H1 (cell line): ENCODE measurements at regions not wholly inside any gene's neighbourhood (a gene's known extent, or its start where the extent isn't known, plus 50 kb on each side); places are given as distances from the start of the nearest gene placed in this dataset.

Experiments
- CTCF ChIA-PET: fragments of 300-600 bp; sonication (Branson Sonifier 250); formaldehyde crosslinking; loops from one replicate; lab custom pipeline; 2021; ENCODE audit not compliant: partially characterized antibody; lab: Charles Lee
- POLR2A ChIA-PET: fragments of 300-600 bp; sonication (Branson Sonifier 250); formaldehyde crosslinking; loops from one replicate; lab custom pipeline; 2021; ENCODE audit warnings: inconsistent platforms; ENCODE audit not compliant: partially characterized antibody; lab: Charles Lee
- DNase-seq, 2 experiments: peaks; one replicate each; pipeline versions ENCODE4 v3.0.0 to v3.0.0-alpha.2; 2010 to 2022; ENCODE audit warnings: low spot score in 2 of 2, low read depth in 1 of 2, mixed read lengths in 1 of 2
- FAIRE-seq: peaks from 2 replicates; lab custom pipeline; 2011; peaks lifted over from hg19 to GRCh38; lab: Jason Lieb, UNC
- H2AFZ ChIP-seq: 2 replicates; pipeline ENCODE4 v1.8.1; 2012; ENCODE audit warnings: low read length, inconsistent platforms
- H2AK5ac ChIP-seq: 2 replicates; pipeline ENCODE4 v1.6.1; 2013; ENCODE audit warnings: low read depth, low read length
- H2BK120ac ChIP-seq: replicated peaks from 2 replicates; pipeline ENCODE3; 2013; ENCODE audit warnings: low read depth, low read length, inconsistent platforms
- H2BK12ac ChIP-seq: 2 replicates; pipeline ENCODE4 v1.6.1; 2013; ENCODE audit warnings: low read depth, low read length
- H2BK15ac ChIP-seq: 2 replicates; pipeline ENCODE4 v1.6.1; 2013; ENCODE audit warnings: low read length
- H2BK20ac ChIP-seq: 2 replicates; pipeline ENCODE4 v1.6.1; 2013; ENCODE audit warnings: low read length
- H2BK5ac ChIP-seq: 2 replicates; pipeline ENCODE4 v1.6.1; 2013; ENCODE audit warnings: low read depth, low read length
- H3K14ac ChIP-seq: 2 replicates; pipeline ENCODE4 v1.6.1; 2013; ENCODE audit warnings: inconsistent platforms; ENCODE audit not compliant: insufficient read length
- H3K18ac ChIP-seq: 2 replicates; pipeline ENCODE4 v1.6.1; 2013; ENCODE audit warnings: low read length; ENCODE audit errors: extremely low read depth
- H3K23ac ChIP-seq: 2 replicates; pipeline ENCODE4 v1.6.1; 2013; ENCODE audit warnings: inconsistent platforms; ENCODE audit not compliant: insufficient read length
- H3K23me2 ChIP-seq: 2 replicates; pipeline ENCODE4 v1.6.1; 2013; ENCODE audit warnings: low read depth, low read length
- H3K27ac ChIP-seq: 2 replicates; pipeline ENCODE4 v1.6.1; 2011; ENCODE audit warnings: low read depth, low read length, inconsistent platforms
- H3K27me3 ChIP-seq, 4 experiments: replicated peaks in 1 of 4; 1 replicate in 1 of 4; 2 replicates in 3 of 4; pipeline versions ENCODE4 v1.6.1 to v1.8.1; 2011 to 2013; ENCODE audit warnings: low read length in 3 of 4, mild to moderate bottlenecking in 3 of 4, inconsistent platforms in 2 of 4, mixed read lengths in 2 of 4, moderate library complexity in 1 of 4; ENCODE audit not compliant: control insufficient read depth in 3 of 4, insufficient read depth in 3 of 4; ENCODE audit errors: extremely low read depth in 1 of 4
- H3K36me3 ChIP-seq, 4 experiments: 2 replicates each; pipeline versions ENCODE4 v1.6.1 to v1.8.1; 2011 to 2013; ENCODE audit warnings: mild to moderate bottlenecking in 4 of 4, low read length in 3 of 4, moderate library complexity in 2 of 4, control low read depth in 1 of 4, inconsistent platforms in 1 of 4; ENCODE audit not compliant: insufficient read depth in 4 of 4, control insufficient read depth in 2 of 4
- H3K4ac ChIP-seq: replicated peaks from 2 replicates; pipeline ENCODE3; 2013; ENCODE audit warnings: low read length, low read depth, mixed read lengths, inconsistent platforms; ENCODE audit not compliant: insufficient read length
- H3K4me1 ChIP-seq, 4 experiments: replicated peaks in 1 of 4; 1 replicate in 1 of 4; 2 replicates in 3 of 4; pipeline versions ENCODE4 v1.6.1 to v1.8.1; 2011 to 2013; ENCODE audit warnings: low read length in 3 of 4, inconsistent platforms in 2 of 4, mixed read lengths in 1 of 4; ENCODE audit not compliant: insufficient read depth in 4 of 4, control insufficient read depth in 3 of 4
- H3K4me2 ChIP-seq, 2 experiments: 2 replicates each; pipeline versions ENCODE4 v1.6.1 to v1.8.1; 2011 to 2013; ENCODE audit warnings: low read depth in 2 of 2, low read length in 2 of 2, control low read depth in 1 of 2, inconsistent platforms in 1 of 2, mild to moderate bottlenecking in 1 of 2; ENCODE audit not compliant: insufficient read depth in 1 of 2
- H3K4me3 ChIP-seq, 4 experiments: fragments of 200-600, 300-600 bp in 1 of 4; sonication (generic), shearing (Covaris generic), sonication (Bioruptor Twin) in 1 of 4; 2 replicates each; pipeline versions ENCODE4 v1.5.1 to v1.8.1; 2011 to 2016; ENCODE audit warnings: low read length in 4 of 4, low read depth in 3 of 4, control low read depth in 2 of 4, inconsistent platforms in 2 of 4, mild to moderate bottlenecking in 2 of 4, mixed read lengths in 1 of 4, moderate library complexity in 1 of 4; ENCODE audit not compliant: insufficient read depth in 2 of 4; ENCODE audit errors: extremely low read depth in 1 of 4
- H3K56ac ChIP-seq: replicated peaks from 2 replicates; pipeline ENCODE3; 2013; ENCODE audit warnings: low read depth, mild to moderate bottlenecking, mixed read lengths, low read length, inconsistent platforms; ENCODE audit not compliant: insufficient read length
- H3K79me1 ChIP-seq: 2 replicates; pipeline ENCODE4 v1.6.1; 2013; ENCODE audit warnings: low read depth, low read length, control low read depth
- H3K79me2 ChIP-seq, 2 experiments: 2 replicates each; pipeline versions ENCODE4 v1.6.1 to v1.8.1; 2012 to 2013; ENCODE audit warnings: low read length in 2 of 2, mild to moderate bottlenecking in 2 of 2, inconsistent platforms in 1 of 2; ENCODE audit not compliant: insufficient read depth in 2 of 2, control insufficient read depth in 1 of 2
- H3K9ac ChIP-seq, 4 experiments: replicated peaks in 1 of 4; 1 replicate in 1 of 4; 2 replicates in 3 of 4; pipeline versions ENCODE4 v1.6.1 to v1.8.1; 2011 to 2013; ENCODE audit warnings: low read depth in 3 of 4, low read length in 3 of 4, control low read depth in 2 of 4, mild to moderate bottlenecking in 2 of 4, moderate library complexity in 2 of 4, inconsistent platforms in 1 of 4; ENCODE audit errors: extremely low read depth in 1 of 4
- H3K9me3 ChIP-seq, 2 experiments: 2 replicates each; pipeline versions ENCODE4 v1.6.1 to v1.8.1; 2012 to 2013; ENCODE audit warnings: mild to moderate bottlenecking in 2 of 2, moderate library complexity in 2 of 2, control low read depth in 1 of 2, inconsistent platforms in 1 of 2, low read depth in 1 of 2, low read length in 1 of 2, mixed read lengths in 1 of 2; ENCODE audit not compliant: insufficient read depth in 2 of 2
- H4K20me1 ChIP-seq, 2 experiments: replicated peaks in 1 of 2; 2 replicates each; pipeline versions ENCODE3 to v1.8.1; 2011 to 2013; ENCODE audit warnings: inconsistent platforms in 2 of 2, low read length in 2 of 2, mild to moderate bottlenecking in 1 of 2; ENCODE audit not compliant: insufficient read depth in 2 of 2, control insufficient read depth in 1 of 2
- H4K5ac ChIP-seq: 2 replicates; pipeline ENCODE4 v1.6.1; 2013; ENCODE audit warnings: low read length, low read depth, mixed read lengths, inconsistent platforms; ENCODE audit not compliant: insufficient read length
- H4K8ac ChIP-seq: 2 replicates; pipeline ENCODE4 v1.8.0; 2013; ENCODE audit warnings: mild to moderate bottlenecking, moderate library complexity, low read length, inconsistent platforms; ENCODE audit not compliant: insufficient read depth; ENCODE audit errors: extremely low read depth
- H4K91ac ChIP-seq: replicated peaks from 2 replicates; pipeline ENCODE3; 2013; ENCODE audit warnings: low read length, mixed read lengths, inconsistent platforms; ENCODE audit not compliant: insufficient read length
- BCL11A ChIP-seq, 2 experiments: IDR thresholded peaks; one replicate each; pipeline ENCODE4 v1.6.1; 2011; ENCODE audit warnings: low read depth in 2 of 2, low read length in 2 of 2, mild to moderate bottlenecking in 2 of 2
- CBX8 ChIP-seq: fragments of 300-800, 300-1000 bp; sonication (generic); IDR thresholded peaks from 2 replicates; pipeline ENCODE4 v1.7.1; 2016; ENCODE audit warnings: low read depth, low read length, borderline replicate concordance
- EGR1 ChIP-seq: IDR thresholded peaks from 2 replicates; pipeline ENCODE4 v1.6.1; 2011; ENCODE audit warnings: low read depth, low read length, borderline replicate concordance
- KDM1A ChIP-seq: fragments of 200-600, 300-600 bp; sonication (generic); IDR thresholded peaks from 2 replicates; pipeline ENCODE4 v1.7.1; 2016; ENCODE audit warnings: mild to moderate bottlenecking, low read length, borderline replicate concordance
- KDM4A ChIP-seq: IDR thresholded peaks from one replicate; pipeline ENCODE4 v1.7.1; 2012; ENCODE audit warnings: low read depth, mild to moderate bottlenecking, moderate library complexity, low read length, inconsistent platforms; ENCODE audit not compliant: severe bottlenecking
- KDM5A ChIP-seq: fragments of 200-600 bp; IDR thresholded peaks from 2 replicates; pipeline ENCODE4 v1.7.1; 2012; ENCODE audit warnings: mild to moderate bottlenecking, low read length, inconsistent platforms, mixed read lengths
- POU5F1 ChIP-seq: IDR thresholded peaks from 2 replicates; pipeline ENCODE4 v1.6.1; 2011; ENCODE audit warnings: low read depth, mild to moderate bottlenecking, low read length, moderate library complexity
- RNF2 ChIP-seq: fragments of 200-900, 300-1000 bp; sonication (generic); IDR thresholded peaks from 2 replicates; pipeline ENCODE4 v1.7.1; 2016; ENCODE audit warnings: borderline replicate concordance, low read depth, mild to moderate bottlenecking, antibody characterized with exemption, low read length; ENCODE audit not compliant: poor library complexity, severe bottlenecking; ENCODE audit errors: missing control alignments
- SAP30 ChIP-seq: fragments of 300-600 bp; sonication (generic); IDR thresholded peaks from 2 replicates; pipeline ENCODE4 v1.7.1; 2012; ENCODE audit warnings: low read length, moderate library complexity, mild to moderate bottlenecking, inconsistent platforms; ENCODE audit not compliant: insufficient read depth, insufficient replicate concordance
- SIN3A ChIP-seq, 2 experiments: IDR thresholded peaks in 1 of 2; conservative IDR thresholded peaks in 1 of 2; 2 replicates each; pipeline ENCODE4 v1.6.1; 2011 to 2012; ENCODE audit warnings: low read length in 2 of 2, improper control_type of control experiment in 1 of 2, low read depth in 1 of 2, mild to moderate bottlenecking in 1 of 2
- SIRT6 ChIP-seq: IDR thresholded peaks from one replicate; pipeline ENCODE4 v1.7.1; 2012; ENCODE audit warnings: low read length, inconsistent platforms
- TAF7 ChIP-seq: optimal IDR thresholded peaks from 2 replicates; pipeline ENCODE3; 2011; ENCODE audit warnings: low read depth, mild to moderate bottlenecking, inconsistent platforms, low read length, moderate library complexity, borderline replicate concordance
- WGBS, 2 experiments: shearing (Covaris generic) in 1 of 2; methylation state at CpG; one replicate each; pipeline versions ENCODE4 v1.1.6 to v1.1.7; 2013 to 2015; ENCODE audit warnings: low lambda C conversion rate in 2 of 2, mixed read lengths in 2 of 2, inconsistent platforms in 1 of 2, low coverage in 1 of 2, missing lambda C conversion rate in 1 of 2; ENCODE audit not compliant: insufficient replicate concordance in 2 of 2, insufficient coverage in 1 of 2, insufficient read length in 1 of 2; ENCODE audit errors: extremely low coverage in 1 of 2, missing lambda C conversion rate in 1 of 2; 5-methylcytosine and 5-hydroxymethylcytosine counted together

GRCh38 chr2:139544186-139544851, 764.1 kb upstream of the NXPH2 start:
- WGBS, 2 experiments, result 79% methylated on average over 3 of the region's 3 CpGs; no CpG with 5 or more reads in 1 of the 2 experiments
- no peak overlapping the region for H3K9ac ChIP-seq
- FAIRE-seq, result no peak
- no peak for TF ChIP-seq SIRT6
- TF ChIP-seq SIN3A (conservative IDR thresholded peaks at IDR 0.05 in 1 of 2, IDR thresholded peaks at IDR 0.05 in 1 of 2; ENCODE audit: low read depth in 1 of 2, low read length in 2 of 2), result no peak
- no peak for TF ChIP-seq EGR1
- no peak for TF ChIP-seq TAF7
- TF ChIP-seq SAP30, result no peak
- TF ChIP-seq CBX8, result no peak
- TF ChIP-seq RNF2, result no peak
- no peak for TF ChIP-seq KDM5A
- no peak for TF ChIP-seq BCL11A (IDR thresholded peaks at IDR 0.05; ENCODE audit: low read depth in 2 of 2, low read length in 2 of 2)
- TF ChIP-seq KDM1A, result no peak
- TF ChIP-seq POU5F1, result no peak
- no peak for TF ChIP-seq KDM4A

More at GRCh38 chr2:139544186-139544851, 764.1 kb upstream of the NXPH2 start:
- ChIA-PET CTCF (interaction anchor here (0.9 to 1.2 kb wide), 2 partner anchors 15 to 177 kb away, joined by 3 read pairs; no protein-coding TSS in a partner anchor), POLR2A (no interaction called here)
- Histone ChIP-seq H4K20me1 (no peaks in the 10 kb centered on the region), H2BK120ac (no peak overlapping the region), H2AFZ (no peak overlapping the region), H3K56ac (no peak overlapping the region), H3K18ac (no peak overlapping the region), H2BK20ac (no peak overlapping the region), H2BK5ac (no peak overlapping the region), H3K14ac (no peak overlapping the region), H2BK15ac (no peak overlapping the region), H2AK5ac (no peak overlapping the region), H3K4me3 (peak overlapping the region in 1 of 4 experiments; percentile 14; a peak in 2 of 8 replicates), H3K27ac (no peak overlapping the region), H3K79me2 (no peaks in the 10 kb centered on the region), H3K27me3 (no peaks in the 10 kb centered on the region), H2BK12ac (no peak overlapping the region), H3K36me3 (no peaks in the 10 kb centered on the region), H3K4ac (no peak overlapping the region), H3K79me1 (no peaks in the 10 kb centered on the region), H4K91ac (no peak overlapping the region), H4K5ac (no peak overlapping the region), H4K8ac (no peak overlapping the region), H3K9me3 (no peaks in the 10 kb centered on the region), H3K4me2 (peak overlapping the region in 1 of 2 experiments; percentile 4; a peak in 1 of 4 replicates), H3K23ac (no peak overlapping the region), H3K4me1 (peaks cover 0 to 2% (median 0%) of the 10 kb centered on the region in 4 experiments; a peak in 2 of 7 replicates), H3K23me2 (no peaks in the 10 kb centered on the region)
- no peak for DNase-seq
